ENCODE measurements at regions not wholly inside any gene's neighbourhood (a gene's known extent, or its start where the extent isn't known, plus 50 kb on each side); places are given as distances from the start of the nearest gene placed in this dataset.

DNA sequence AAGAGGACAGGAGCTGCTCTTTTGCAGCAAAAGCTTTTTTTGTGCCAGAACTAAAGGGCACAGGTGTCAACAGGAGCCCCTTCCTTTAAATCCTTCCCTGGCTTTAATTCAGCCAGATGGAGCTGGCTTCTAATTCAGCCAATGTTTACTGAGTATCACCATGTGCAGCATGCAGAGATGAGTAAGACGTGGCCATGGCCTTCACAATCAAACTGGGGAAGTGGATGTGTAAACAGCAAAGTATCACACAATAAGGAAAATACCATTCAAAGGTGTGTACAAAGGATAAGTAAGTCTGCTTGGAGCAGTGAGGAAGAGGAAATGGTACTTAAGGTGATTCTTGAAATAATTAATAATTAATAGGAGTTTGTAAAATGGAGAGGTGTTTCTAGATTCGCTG is 243.4 kb downstream of the NXPE2 start:
- TF ChIP-seq, protein P1, sequence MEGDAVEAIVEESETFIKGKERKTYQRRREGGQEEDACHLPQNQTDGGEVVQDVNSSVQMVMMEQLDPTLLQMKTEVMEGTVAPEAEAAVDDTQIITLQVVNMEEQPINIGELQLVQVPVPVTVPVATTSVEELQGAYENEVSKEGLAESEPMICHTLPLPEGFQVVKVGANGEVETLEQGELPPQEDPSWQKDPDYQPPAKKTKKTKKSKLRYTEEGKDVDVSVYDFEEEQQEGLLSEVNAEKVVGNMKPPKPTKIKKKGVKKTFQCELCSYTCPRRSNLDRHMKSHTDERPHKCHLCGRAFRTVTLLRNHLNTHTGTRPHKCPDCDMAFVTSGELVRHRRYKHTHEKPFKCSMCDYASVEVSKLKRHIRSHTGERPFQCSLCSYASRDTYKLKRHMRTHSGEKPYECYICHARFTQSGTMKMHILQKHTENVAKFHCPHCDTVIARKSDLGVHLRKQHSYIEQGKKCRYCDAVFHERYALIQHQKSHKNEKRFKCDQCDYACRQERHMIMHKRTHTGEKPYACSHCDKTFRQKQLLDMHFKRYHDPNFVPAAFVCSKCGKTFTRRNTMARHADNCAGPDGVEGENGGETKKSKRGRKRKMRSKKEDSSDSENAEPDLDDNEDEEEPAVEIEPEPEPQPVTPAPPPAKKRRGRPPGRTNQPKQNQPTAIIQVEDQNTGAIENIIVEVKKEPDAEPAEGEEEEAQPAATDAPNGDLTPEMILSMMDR (IDR thresholded peaks at IDR 0.05; ENCODE audit: low read depth, low read length, poor library complexity, severe bottlenecking), result no peak
- TF ChIP-seq EZH2phosphoT487 (IDR thresholded peaks at IDR 0.05; ENCODE audit: borderline replicate concordance, low read length), result no peak
